ENCODE measurements at regions not wholly inside any gene's neighbourhood (a gene's known extent, or its start where the extent isn't known, plus 50 kb on each side); places are given as distances from the start of the nearest gene placed in this dataset.
"Not testable (repeated sequence)": the region's sequence is repeated elsewhere in the genome, so short reads cannot be mapped to it uniquely, and the experiment has no call there.

DNA sequence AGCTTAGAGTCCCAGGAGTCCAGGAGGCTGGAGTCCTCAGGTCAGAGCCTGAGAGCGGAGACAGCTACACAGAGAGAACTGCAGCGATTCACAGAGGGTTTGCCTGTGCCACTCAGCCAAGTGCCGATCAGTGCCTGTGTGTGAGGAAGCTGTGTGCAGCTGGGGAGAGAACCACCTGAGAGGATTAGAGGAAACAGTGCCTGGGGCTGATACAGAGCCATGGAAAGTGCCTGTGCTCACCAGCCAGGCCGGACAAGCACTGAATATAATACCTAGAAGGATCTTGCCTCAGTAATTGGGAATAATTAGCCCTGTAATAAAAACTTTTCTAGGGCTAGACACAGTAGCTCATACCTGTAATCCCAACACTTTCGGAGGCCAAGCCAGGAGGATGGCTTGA is 134.7 kb downstream of the ARHGAP11B start:
- H3K18ac ChIP-seq (ENCODE audit: low read length); H3K27ac ChIP-seq (ENCODE audit: low read depth, low read length); H3K4me3 ChIP-seq (ENCODE audit: low read depth, low read length); H3K27me3 ChIP-seq (ENCODE audit: insufficient read depth, low read length); H4K12ac ChIP-seq (ENCODE audit: low read depth, low read length); H4K8ac ChIP-seq (ENCODE audit: low read depth, low read length); H2BK12ac ChIP-seq (ENCODE audit: low read length); H3K4ac ChIP-seq (ENCODE audit: low read depth, low read length); H3K4me1 ChIP-seq (ENCODE audit: control insufficient read depth in 1 of 2, insufficient read depth in 2 of 2, low read length in 2 of 2); H3K36me3 ChIP-seq (ENCODE audit: control insufficient read depth in 1 of 2, insufficient read depth in 2 of 2, low read length in 2 of 2); H2BK5ac ChIP-seq (ENCODE audit: low read depth, low read length, poor library complexity); H3K9me3 ChIP-seq (ENCODE audit: insufficient read depth, low read depth, low read length); DNase-seq; H4K91ac ChIP-seq (ENCODE audit: low read depth, low read length); H2AFZ ChIP-seq (ENCODE audit: insufficient read depth, low read length, poor library complexity); H3K4me2 ChIP-seq (ENCODE audit: low read length); H3K79me1 ChIP-seq (ENCODE audit: low read length); H3K9ac ChIP-seq (ENCODE audit: low read length); H2BK120ac ChIP-seq (ENCODE audit: insufficient read depth, low read length, poor library complexity); H3K23ac ChIP-seq (ENCODE audit: low read length); H3K14ac ChIP-seq (ENCODE audit: low read length); H3K79me2 ChIP-seq (ENCODE audit: control insufficient read depth, insufficient read depth, low read length, poor library complexity); H2AK5ac ChIP-seq (ENCODE audit: low read length): not testable (repeated sequence)
- WGBS (ENCODE audit: extremely low coverage, insufficient coverage, insufficient read length) = no CpG with 5 or more reads among the region's 5 CpGs

DNA sequence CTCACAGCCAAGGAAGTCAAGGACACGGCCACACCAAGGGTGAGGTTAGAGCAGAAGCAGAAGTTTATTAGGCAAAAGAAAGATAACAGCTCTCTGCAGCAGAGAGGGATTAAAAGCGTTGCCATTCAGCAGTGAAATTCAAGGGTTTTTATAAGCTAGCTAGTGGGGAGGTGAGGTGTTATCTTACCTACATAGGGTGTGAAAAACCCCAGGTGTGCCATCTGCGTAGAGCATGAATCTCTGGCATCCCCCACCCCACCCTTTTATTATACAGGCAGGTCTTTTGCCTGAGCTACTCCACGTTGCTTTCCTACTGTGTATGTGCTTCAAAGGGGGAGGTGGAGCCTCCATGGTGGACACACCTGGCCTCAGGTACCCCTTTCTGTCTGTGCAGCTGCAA is 135.4 kb downstream of the ARHGAP11B start:
- not testable (repeated sequence) for H3K9ac ChIP-seq (ENCODE audit: low read length); H3K36me3 ChIP-seq (ENCODE audit: control insufficient read depth in 1 of 2, insufficient read depth in 2 of 2, low read length in 2 of 2); H2AK5ac ChIP-seq (ENCODE audit: low read length); H2BK12ac ChIP-seq (ENCODE audit: low read length); H4K8ac ChIP-seq (ENCODE audit: low read depth, low read length); H2BK120ac ChIP-seq (ENCODE audit: insufficient read depth, low read length, poor library complexity); H3K79me2 ChIP-seq (ENCODE audit: control insufficient read depth, insufficient read depth, low read length, poor library complexity); H4K12ac ChIP-seq (ENCODE audit: low read depth, low read length); H2BK5ac ChIP-seq (ENCODE audit: low read depth, low read length, poor library complexity); H3K4ac ChIP-seq (ENCODE audit: low read depth, low read length); H3K14ac ChIP-seq (ENCODE audit: low read length); H3K18ac ChIP-seq (ENCODE audit: low read length); H3K9me3 ChIP-seq (ENCODE audit: insufficient read depth, low read depth, low read length); DNase-seq; H3K23ac ChIP-seq (ENCODE audit: low read length); H3K27me3 ChIP-seq (ENCODE audit: insufficient read depth, low read length); H4K91ac ChIP-seq (ENCODE audit: low read depth, low read length); H3K79me1 ChIP-seq (ENCODE audit: low read length); H2AFZ ChIP-seq (ENCODE audit: insufficient read depth, low read length, poor library complexity); H3K4me1 ChIP-seq (ENCODE audit: control insufficient read depth in 1 of 2, insufficient read depth in 2 of 2, low read length in 2 of 2); H3K4me2 ChIP-seq (ENCODE audit: low read length); H3K27ac ChIP-seq (ENCODE audit: low read depth, low read length); H3K4me3 ChIP-seq (ENCODE audit: low read depth, low read length)
- no CpG with 5 or more reads among the region's 4 CpGs for WGBS (ENCODE audit: extremely low coverage, insufficient coverage, insufficient read length)

DNA sequence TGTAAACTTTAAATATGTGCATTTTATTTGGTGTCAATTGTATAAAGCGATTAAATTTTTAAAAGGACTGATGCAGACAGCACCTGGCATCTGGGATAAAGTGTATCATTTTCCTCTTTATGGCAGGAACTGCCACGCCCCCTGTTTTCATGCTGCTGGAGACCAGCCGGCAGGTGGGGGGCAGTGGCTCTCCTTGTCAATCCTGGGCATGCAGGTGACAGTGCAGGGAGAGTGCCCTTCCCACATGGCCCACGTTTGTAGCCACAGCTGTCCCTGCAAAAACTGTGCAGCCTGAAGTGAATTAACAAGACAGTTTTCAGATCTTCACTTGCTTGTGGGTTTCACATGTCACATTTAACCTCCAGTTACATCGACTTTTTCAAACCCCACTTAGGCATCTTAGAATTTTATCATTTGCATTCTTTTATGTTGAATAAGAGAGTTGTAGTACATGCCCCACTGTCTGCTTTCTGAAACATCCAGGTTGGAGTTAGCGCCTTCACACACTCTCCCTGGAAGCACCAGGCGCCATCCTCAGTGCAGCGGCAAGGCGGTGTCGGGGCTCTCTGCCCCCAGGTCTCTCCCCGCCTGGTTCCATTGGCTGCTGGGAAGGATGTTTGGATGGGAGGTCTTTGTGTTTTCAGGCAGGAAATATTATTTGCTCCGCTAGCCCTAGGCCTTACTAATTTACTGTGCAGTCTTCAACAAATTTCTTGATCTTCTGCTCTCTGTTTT is 134.2 kb upstream of the FAN1 start:
- not testable (repeated sequence) for H4K91ac ChIP-seq (ENCODE audit: low read depth, low read length); H2BK5ac ChIP-seq (ENCODE audit: low read depth, low read length, poor library complexity); H3K79me1 ChIP-seq (ENCODE audit: low read length); H2BK12ac ChIP-seq (ENCODE audit: low read length); H3K27me3 ChIP-seq (ENCODE audit: insufficient read depth, low read length); H3K4me2 ChIP-seq (ENCODE audit: low read length); H3K4me1 ChIP-seq (ENCODE audit: control insufficient read depth in 1 of 2, insufficient read depth in 2 of 2, low read length in 2 of 2); H3K14ac ChIP-seq (ENCODE audit: low read length); H3K4ac ChIP-seq (ENCODE audit: low read depth, low read length); H3K9me3 ChIP-seq (ENCODE audit: insufficient read depth, low read depth, low read length); H2AK5ac ChIP-seq (ENCODE audit: low read length); H3K18ac ChIP-seq (ENCODE audit: low read length); H3K23ac ChIP-seq (ENCODE audit: low read length); H3K27ac ChIP-seq (ENCODE audit: low read depth, low read length); H3K4me3 ChIP-seq (ENCODE audit: low read depth, low read length); H3K9ac ChIP-seq (ENCODE audit: low read length); H3K79me2 ChIP-seq (ENCODE audit: control insufficient read depth, insufficient read depth, low read length, poor library complexity); H2BK120ac ChIP-seq (ENCODE audit: insufficient read depth, low read length, poor library complexity); H2AFZ ChIP-seq (ENCODE audit: insufficient read depth, low read length, poor library complexity); H4K8ac ChIP-seq (ENCODE audit: low read depth, low read length); H4K12ac ChIP-seq (ENCODE audit: low read depth, low read length)
- H3K36me3 ChIP-seq (ENCODE audit: control insufficient read depth in 1 of 2, insufficient read depth in 2 of 2, low read length in 2 of 2) = peaks cover 8 to 16% of the 10 kb centered on the region in 2 experiments
- no CpG with 5 or more reads among the region's 12 CpGs for WGBS (ENCODE audit: extremely low coverage, insufficient coverage, insufficient read length)
- peak; percentile 3 to 44 for DNase-seq

DNA sequence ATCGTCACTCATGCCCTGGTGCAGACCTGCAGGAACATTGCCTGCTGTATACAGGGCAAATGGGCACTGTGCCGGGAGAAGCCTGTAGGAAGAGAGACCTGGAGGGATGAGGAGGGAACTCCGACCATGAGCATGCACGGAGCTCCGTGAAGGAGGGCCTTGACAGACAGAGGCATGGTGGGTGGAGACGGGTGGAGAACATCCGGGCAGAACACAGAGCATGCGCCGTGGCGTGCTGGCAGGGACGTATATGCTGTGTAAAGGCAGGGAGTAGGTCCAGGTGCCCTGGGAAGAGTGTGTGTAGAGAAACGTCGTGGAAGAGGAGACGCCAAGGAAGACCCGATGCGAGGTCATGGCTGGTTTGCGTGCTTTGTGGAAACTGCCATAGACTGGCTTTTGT is 133.0 kb upstream of the FAN1 start:
- Histone ChIP-seq H4K91ac (ENCODE audit: low read depth, low read length) (no peak overlapping the region), H3K27me3 (ENCODE audit: insufficient read depth, low read length) (no peaks in the 10 kb centered on the region)

More for the DNA sequence above, 133.0 kb upstream of the FAN1 start:
- no peak overlapping the region for H4K8ac ChIP-seq (ENCODE audit: low read depth, low read length)
- no peak overlapping the region for H3K4me2 ChIP-seq (ENCODE audit: low read length)
- peaks cover 8 to 16% of the 10 kb centered on the region in 2 experiments for H3K36me3 ChIP-seq (ENCODE audit: control insufficient read depth in 1 of 2, insufficient read depth in 2 of 2, low read length in 2 of 2)
- H4K12ac ChIP-seq (ENCODE audit: low read depth, low read length) = no peak overlapping the region
- no peak overlapping the region for H3K9ac ChIP-seq (ENCODE audit: low read length)
- H2AK5ac ChIP-seq (ENCODE audit: low read length) = no peak overlapping the region
- DNase-seq = no peak
- no peak overlapping the region for H2BK5ac ChIP-seq (ENCODE audit: low read depth, low read length, poor library complexity)
- WGBS (ENCODE audit: extremely low coverage, insufficient coverage, insufficient read length) = no CpG with 5 or more reads among the region's 17 CpGs
- no peak overlapping the region for H3K27ac ChIP-seq (ENCODE audit: low read depth, low read length)
- no peak overlapping the region for H2BK120ac ChIP-seq (ENCODE audit: insufficient read depth, low read length, poor library complexity)
- no peak overlapping the region for H3K4ac ChIP-seq (ENCODE audit: low read depth, low read length)
- H3K4me1 ChIP-seq (ENCODE audit: control insufficient read depth in 1 of 2, insufficient read depth in 2 of 2, low read length in 2 of 2) = no peaks in the 10 kb centered on the region
- no peak overlapping the region for H2BK12ac ChIP-seq (ENCODE audit: low read length)
- no peak overlapping the region for H3K23ac ChIP-seq (ENCODE audit: low read length)
- no peak overlapping the region for H3K18ac ChIP-seq (ENCODE audit: low read length)
- no peak overlapping the region for H2AFZ ChIP-seq (ENCODE audit: insufficient read depth, low read length, poor library complexity)
- H3K4me3 ChIP-seq (ENCODE audit: low read depth, low read length) = no peak overlapping the region
- no peaks in the 10 kb centered on the region for H3K79me1 ChIP-seq (ENCODE audit: low read length)
- peaks cover 10% of the 10 kb centered on the region for H3K9me3 ChIP-seq (ENCODE audit: insufficient read depth, low read depth, low read length)
- H3K14ac ChIP-seq (ENCODE audit: low read length) = no peak overlapping the region
- H3K79me2 ChIP-seq (ENCODE audit: control insufficient read depth, insufficient read depth, low read length, poor library complexity) = no peaks in the 10 kb centered on the region

Data from trophoblast cell (in vitro differentiated cells and primary cell).